ENCODE measurements at regions not wholly inside any gene's neighbourhood (a gene's known extent, or its start where the extent isn't known, plus 50 kb on each side); places are given as distances from the start of the nearest gene placed in this dataset.

DNA sequence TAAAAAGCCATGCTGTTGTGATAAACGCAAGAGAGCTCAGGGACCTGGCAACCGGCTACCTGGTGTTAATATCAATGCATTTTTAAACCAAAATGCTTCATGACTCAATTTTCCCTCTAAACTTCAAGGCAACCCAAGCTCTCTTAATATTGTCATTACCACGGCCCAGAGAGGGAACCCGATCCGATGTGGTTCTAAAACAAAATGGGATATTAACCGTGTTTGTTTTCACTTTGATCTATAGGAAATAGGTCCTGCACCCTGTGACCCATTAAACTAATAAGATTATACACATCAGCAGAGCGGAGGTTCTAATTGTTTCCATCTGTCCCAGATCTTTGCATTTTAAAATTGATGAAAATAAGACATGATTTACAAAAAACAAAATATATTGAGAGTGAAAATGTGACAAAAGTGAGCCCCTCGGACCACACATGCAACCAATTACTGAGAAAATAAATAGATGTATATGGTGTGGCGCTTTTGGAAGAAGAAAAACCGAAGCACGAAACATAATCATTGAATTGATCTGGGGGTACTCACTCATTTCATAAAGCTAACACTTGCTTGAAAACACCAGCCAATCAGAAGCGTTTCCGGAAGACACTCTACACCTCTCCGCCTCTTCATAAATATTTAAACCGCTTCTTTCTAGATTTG lies 290.3 kb upstream of the NFE2L3 start:
- DNase-seq (ENCODE audit: low read depth) = no peak

DNA sequence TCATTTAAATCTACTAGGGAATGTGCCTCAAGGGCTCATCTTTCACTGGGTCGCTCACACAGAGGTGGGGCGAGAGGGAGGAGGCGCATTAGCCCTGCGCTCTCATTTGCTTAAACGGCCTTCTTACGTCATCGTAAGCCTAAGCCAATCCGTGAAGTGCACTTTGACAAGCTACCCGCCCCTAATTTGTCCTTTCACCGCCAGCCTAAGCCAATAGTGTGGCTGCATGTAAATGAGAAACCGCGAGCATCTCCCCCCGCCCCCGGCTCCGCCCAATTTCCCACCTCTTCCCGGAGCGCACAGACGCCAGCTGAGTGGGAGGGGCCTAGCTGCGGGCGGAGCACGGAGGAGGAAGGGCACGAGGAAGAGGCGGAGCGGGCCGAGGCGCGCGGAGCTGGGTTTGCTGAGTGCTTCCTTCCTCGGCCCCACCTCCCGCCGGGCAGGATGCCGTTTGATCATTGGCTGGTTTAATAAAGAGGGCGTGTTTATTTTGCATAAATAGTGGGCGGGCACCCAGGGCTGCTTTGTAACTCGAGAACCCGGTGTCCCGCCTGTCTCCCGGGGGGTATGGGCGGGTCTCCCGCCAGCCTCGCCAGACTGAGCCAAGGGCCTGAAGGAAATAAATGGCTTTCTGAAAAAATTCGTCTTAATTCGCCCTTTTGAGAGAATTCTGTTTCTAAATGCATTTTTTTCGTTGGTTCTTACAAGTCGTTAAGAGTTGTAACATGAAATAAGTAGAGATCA lies 289.6 kb upstream of the NFE2L3 start:
- DNase-seq (ENCODE audit: low read depth) = peak; percentile 68

DNA sequence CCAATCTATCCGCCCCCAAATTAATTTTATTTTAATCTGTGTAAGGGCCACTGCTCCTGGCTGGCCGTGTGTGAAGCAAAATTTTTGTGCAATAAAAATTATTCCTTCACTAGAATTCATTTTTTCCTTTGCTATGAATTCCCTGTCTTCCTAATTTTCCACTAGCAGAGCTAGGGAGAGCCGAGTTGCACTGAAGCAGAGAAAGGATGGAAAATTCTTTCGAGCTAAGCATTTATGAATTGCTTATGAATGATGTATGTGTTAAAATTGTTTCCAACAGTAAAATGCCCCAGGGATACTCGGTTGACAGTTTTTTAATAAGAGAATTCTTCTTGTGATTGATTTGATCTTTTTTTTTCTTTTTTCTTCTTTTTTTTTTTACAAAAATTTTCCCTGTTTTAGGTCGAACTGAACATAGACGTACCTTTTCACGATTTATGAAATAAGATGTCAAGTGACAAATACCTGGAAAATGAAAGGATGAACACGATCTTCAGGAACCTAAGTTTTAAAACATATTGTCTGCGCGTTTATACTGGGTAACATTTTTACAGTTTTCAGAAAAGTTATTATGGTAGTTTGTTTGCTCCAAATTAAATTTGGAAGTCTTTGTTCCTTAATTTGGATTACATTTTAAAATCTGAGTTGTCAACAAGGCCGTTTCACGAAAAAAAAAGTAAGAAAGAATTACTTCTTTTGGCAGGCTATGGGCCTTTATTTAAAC lies 288.8 kb upstream of the NFE2L3 start:
- no peak for DNase-seq (ENCODE audit: low read depth)

DNA sequence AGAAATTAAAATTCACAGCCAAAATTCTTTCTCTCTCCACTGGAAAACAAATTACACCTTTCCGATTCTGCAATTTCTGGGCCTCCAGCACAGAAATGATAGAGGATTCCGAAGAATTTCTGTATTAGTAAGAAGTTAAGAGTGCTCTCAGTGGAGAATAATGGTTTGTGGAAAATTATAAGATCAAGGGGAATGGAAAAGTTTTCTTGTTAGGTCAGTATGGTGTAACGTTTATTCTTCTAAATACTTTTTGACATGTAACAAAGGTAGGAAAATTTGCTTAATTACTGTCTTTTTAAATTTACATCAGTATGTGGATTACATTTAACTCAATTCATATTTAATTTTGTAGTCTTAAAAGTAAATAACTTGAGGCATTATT lies 288.3 kb upstream of the NFE2L3 start:
- no peak for DNase-seq (ENCODE audit: low read depth)

DNA sequence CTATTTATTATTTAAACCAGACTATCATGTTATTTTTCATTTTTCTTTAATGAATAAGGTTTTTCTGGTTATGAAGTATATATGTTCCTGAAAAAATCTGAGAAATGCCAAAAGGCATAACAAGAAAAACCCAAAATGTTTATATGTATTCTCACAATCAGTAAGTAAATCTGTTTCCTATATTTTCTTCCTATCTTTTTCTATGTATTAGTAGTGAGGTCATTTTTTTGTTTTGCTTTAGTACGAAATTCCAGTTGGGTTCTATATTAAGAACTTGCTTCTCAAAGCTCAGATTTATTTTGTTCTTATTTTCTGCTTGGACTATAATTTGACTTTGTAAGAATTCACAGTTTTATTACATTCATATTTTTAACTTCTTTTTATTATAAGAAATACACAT lies 287.5 kb upstream of the NFE2L3 start:
- no peak for DNase-seq (ENCODE audit: low read depth)

DNA sequence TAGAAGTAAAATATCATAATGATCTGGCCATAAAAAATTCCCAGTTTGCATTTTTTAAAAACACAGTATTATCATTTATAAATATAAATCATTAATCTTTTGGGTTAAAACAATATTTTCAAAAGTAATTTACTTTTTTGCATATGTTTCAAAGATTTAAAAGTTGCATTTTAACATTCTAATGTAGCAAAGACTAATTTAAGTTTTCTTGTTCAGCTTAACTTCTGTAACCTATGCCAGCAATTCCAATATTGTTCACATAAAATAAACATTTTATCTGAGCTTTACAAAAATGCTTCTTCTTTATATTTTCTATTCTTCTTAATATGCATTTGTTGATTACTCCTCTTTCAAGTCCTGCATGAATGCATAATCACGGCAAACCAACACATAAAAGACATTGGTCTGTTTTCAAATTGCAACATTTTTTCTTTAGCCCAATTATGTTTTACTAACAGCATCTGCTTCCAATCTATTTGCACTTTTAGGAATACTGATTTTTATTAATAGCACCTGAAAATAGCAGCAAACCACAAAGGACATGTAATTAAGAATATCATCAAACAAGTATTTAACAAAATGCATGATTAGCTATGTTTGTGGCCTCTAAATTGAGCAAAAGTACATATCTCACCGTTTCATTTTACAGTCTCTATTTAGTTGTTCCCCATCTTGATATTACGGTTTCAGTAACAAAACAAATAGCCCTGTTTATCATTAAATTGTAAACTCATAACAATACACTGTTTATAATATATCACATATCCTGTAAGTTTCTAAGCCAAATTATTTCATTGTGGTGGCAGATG lies 286.9 kb upstream of the NFE2L3 start:
- DNase-seq (ENCODE audit: low read depth) = no peak

DNA sequence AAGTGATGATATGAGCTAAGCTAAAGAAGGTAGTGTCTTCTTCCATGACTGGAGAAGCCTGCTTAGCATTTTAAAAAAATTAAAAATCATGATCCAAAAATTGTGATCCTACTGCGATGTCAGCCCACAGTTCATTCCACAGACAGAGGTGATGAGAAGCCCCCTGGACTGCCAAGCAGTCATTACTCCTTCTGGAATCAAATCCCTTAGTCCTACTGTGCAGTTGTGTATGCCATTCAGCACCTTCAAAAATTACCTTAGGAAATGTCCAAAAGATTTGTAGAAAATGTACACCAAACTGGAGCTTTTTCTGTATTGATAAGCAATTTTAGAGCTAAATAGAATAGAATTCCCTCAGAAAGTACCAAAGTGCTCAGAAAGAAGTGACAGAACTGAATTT lies 283.5 kb upstream of the NFE2L3 start:
- DNase-seq (ENCODE audit: low read depth) = no peak

DNA sequence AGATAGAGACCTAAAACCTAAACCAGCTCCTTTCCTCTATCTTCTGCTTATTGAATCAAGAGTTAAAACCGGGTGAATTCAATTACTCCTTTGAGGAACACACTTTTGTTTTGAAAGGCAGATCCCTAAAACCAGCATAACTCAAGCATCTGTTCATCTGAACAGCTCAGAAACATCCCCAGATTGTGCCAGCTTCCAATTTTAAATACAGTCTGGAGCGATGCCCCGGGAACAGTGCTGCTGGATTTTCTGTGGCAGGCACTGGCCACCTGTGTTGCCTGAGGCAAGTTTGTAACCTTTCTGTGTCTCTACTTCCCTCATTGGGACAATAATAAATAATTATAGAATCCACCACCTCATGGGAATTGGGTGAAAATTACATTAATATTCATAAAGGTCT lies 281.4 kb upstream of the NFE2L3 start:
- DNase-seq (ENCODE audit: low read depth) = no peak

DNA sequence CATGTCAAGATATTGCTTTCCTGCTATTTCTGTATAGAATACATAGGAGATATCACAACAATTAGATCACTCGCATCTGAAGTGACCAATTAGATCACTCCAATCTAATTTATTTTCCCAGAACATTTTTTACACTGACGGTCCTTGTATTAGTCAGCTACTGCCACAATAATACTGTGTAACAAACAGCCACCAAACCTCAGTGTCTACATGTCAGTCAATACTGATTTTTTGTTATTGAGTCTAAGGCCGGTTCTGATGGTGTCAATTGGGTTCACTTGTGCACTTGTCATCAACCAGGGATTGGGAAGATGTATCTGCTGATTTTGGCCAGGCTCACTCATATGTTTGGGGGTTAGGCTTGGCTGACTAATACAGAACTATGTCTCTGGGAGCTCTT lies 275.9 kb upstream of the NFE2L3 start:
- DNase-seq (ENCODE audit: low read depth) = no peak

DNA sequence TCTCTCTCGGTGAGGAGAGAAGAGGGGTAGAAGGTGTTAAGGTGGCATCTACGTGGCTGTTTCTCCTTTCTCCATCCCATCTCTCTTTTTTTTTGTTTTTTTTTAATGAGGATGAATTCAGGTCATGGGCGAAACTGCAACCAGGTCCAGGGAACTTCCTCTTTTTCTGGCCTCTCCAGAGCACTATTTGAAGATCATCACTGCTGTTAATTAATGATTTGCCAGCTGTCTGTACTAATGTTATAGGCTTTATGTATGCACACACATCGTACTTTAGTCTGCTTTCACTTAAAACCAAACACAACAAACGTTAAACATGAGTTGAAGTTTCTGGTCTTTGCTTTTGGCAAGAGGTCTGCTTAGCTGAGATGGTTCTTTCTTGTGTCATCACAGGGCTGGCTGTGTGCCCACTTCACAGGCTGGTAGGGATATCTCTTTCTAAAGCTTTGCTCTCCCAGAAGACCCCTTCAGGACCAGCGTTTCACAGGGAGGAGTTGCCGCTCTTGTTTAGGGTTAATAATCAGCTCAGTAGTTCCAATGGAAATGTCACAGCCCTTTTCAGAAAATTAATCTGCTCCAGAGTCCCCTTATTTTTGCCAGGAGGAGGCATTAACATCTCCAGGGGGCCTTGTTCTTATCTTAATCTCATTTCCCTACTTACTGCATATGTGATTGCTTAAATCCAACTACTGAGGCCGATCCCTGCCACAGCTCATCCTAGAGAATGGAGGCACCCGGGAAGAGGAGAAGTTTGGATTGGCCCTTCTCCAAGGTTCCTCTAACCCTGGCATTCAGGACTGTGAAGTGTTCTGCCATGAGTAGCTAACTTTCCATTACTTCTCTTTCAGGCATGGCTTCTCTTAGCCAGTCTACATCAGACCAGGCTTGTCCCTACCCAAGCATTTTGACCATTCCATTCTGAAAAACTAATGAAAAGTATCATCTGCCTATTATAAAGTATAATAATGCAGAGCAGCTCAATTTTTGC lies 273.9 kb upstream of the NFE2L3 start:
- no peak for DNase-seq (ENCODE audit: low read depth)

DNA sequence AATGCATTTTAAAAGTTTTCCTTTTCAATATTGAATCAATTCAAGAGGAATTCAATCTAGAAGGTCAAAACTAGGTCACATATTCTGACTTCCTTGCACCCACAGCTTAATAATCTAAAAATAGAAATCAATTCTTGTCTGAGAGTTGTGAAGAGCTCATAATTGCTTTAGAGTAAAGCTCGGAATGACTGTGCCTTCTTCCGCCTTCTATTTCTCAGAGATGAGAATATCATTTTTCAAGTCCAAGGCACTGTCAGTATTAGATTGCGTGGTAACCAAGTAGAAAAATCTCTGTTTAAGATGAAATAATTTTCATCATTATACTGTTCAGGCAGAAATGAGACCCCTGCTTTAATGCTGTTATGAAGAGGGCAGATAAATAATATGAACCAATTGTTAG lies 272.2 kb upstream of the NFE2L3 start:
- no peak for DNase-seq (ENCODE audit: low read depth)

DNA sequence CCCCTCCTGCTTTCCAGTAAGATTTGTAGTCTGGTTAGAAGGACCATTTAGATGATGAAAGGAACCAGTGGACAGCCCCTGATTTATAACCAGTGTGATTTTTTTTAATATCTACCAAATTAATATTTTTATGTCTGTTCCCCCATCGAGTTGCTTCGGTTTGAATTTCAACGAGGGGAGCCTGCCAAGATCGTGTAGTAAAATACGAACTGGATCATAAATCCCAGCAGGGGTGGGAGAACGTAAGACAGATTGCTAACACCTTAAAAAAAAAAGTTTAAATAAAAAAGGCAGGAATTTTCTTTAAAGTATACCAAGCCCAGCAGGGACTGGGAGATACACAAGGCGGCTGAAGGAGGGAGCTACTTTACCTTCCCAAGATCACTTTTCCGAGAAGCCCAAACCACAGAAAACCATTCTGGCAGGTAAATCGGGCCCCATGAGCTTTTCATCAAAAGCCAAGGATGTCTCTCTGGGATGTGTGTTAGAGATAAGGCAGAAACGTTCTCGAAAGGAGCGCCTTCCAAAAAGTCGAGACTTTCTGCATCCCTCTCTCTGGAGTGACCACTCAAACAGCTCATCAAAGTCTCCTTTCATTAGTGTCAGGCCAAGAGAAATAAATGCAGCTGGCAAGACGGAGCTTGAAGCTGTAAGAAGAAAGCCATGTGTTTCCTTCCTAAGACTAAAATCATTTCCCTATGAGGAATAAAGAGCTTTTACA lies 270.5 kb upstream of the NFE2L3 start:
- DNase-seq (ENCODE audit: low read depth) = no peak

DNA sequence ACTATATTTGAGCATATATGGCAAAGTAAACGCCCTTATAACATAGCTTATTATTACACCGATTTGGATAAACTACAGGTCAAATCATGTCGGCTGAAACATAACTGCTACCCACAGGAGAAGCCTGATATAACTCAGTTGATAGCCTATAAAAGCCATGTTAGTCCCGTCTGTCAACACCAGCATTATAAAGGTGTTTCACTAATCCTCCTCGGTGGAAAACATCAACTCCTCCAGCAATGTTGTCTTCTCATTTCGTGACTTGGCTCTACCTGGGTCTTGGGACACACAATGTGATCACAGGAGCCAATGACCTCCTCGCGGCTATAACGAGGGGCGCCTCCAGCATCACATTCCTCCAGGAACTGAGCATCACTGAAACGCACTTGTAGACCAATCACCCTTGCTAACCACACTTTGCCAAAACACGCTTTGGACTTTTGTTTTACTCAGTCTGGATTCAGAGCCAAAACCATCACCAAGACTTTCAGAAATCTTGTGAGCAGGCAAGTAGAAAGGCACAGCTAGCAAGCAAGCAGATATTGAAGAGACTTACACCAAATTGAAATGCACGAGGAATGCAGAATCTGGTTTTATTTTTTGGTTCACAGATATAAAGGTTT lies 269.7 kb upstream of the NFE2L3 start:
- no peak for DNase-seq (ENCODE audit: low read depth)

DNA sequence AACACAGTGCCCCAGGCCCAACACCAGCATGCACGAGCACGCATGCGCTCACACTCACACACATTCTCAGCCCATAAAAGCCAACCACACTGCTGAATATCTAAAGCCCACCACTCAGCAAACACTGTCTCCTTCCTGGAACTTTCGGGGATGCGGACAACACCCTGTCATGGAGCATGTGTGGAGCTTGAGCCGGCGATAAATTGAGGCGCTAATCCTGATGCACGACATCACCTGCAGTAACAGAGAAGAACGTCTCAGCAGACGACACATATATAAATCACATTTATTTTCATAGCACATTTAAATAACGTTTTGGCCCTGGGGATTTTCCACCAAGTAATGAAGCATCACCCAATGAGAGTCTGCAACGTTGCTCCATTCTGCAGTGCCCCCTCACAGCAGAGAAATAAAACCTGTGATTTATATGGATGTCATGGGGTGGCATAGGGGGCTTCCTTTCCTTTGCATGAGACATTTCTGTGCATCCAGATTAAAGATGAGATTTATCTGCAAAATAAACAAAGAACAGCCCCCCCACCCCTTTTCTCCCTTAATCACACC lies 267.7 kb upstream of the NFE2L3 start:
- DNase-seq (ENCODE audit: low read depth) = no peak

DNA sequence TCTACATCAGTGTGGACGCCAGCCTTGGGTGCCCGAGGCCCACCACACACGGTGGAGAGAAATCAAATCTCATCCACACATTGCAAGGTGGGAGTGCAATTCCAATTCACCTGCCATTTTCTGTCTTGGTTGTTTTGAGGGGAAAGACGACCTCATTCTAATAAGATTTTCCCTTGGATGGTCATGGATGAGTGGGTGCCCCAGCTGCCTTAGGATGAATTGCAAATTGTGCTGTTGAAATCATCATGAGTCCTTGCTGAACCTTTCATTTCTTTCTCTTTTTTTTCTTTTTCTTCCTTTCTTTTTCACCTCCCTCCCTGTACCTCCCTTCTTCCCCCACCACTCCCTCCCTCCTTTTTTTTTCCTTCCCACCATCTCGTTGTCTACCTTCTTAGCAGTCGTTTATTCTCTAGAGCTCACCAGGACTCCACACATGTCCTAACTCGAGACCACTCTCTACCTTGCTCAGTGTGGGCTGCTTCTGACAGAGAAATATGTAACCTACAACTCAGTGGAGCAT lies 266.9 kb upstream of the NFE2L3 start:
- DNase-seq (ENCODE audit: low read depth) = no peak

DNA sequence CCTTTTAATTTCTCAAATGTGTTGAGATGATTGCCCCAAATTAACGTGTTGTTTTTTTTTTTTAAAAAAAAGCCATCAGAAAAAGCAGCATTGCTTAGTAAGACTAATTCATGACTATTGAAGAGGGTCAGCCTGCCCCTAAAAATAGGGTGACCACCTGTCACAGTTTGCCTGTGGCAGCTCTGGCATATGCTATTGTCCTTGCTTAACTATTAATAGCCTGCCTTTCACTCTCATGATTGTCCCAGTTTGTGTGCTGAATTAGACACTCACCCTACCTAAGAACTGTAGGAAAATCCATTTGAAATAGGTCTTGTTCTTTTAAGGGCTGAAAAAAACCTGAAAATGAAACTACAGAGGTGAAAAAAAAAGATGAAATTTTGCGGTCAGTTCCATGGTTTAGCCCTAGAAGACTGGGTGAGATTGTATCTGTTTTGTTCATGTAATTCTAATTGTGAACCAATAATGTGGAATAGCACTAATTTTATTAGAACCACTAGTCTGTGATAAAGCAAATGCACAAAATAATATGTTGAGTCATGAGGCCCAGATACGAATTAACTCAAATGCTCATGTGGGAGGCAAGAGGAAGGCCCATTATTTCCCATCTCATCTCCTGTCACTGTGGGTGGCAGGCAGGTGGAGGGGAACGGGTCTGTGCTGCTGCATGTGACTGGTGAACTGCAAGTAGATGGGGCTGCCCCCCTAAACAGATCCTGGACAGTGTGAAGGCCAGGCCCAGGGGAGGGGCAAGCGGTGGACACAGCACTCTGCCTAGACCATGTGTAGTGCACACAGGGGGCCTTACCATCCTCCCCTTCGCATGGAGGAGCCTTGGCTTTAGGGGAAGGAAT lies 265.4 kb upstream of the NFE2L3 start:
- DNase-seq (ENCODE audit: low read depth) = no peak

DNA sequence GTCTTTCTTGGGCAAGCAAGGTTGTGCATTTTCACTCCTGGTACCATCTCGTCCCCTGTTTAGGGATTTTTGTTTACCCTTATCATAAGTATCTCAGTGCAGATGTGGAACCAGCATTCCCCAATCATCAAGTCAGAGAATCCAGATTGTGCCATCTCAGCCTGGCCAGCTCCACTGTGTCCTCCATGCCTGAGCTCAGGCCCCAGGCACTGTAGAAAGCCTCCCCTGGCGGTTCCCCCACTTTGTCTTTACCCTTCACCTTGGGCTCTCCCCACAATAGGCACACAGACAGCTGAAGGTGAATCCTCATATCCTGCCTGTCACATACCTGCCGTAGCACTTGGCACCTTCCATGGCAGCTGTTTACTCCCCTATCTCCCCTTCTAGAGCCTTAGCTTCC lies 264.7 kb upstream of the NFE2L3 start:
- no peak for DNase-seq (ENCODE audit: low read depth)

DNA sequence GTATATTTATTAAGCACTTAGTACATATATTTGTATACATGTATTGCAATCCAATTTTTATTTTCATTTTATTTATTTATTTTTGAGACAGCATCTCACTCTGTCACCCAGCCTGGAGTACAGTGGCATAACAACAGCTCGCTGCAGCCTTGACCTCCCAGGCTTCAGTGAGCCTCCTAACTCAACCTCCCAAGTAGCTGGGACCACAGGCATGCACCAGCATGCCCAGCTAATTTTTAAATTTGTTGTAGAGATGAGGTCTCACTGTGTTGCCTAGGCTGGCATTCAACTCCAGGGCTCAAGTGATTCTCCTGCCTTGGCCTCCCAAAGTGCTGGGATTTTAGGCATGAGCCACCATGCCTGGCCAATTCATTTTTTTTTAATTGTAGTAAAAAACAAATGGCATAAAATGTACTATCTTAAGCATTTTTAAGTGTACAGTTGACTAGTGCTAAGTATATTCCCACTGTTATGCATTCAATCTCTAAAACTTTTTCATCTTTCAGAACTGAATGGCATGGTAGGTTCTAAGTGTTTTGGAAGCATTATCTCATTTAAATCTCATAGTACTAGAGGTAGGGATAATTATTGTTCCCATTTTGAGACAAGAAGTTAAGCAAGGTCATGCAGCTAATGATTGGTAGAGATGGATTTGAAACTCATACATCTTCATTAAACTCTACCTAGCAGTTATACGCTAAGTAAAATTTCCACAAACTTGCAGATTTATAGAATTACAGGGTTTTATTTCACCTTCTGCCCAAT lies 264.0 kb upstream of the NFE2L3 start:
- DNase-seq (ENCODE audit: low read depth) = no peak

All from stimulated activated CD8-positive, alpha-beta memory T cell treated with anti-CD3 and anti-CD28 coated beads, Interleukin-7, amount 100 ng/mL, for 24 hours (primary cell).